ENCODE measurements at regions not wholly inside any gene's neighbourhood (a gene's known extent, or its start where the extent isn't known, plus 50 kb on each side); places are given as distances from the start of the nearest gene placed in this dataset.

DNA sequence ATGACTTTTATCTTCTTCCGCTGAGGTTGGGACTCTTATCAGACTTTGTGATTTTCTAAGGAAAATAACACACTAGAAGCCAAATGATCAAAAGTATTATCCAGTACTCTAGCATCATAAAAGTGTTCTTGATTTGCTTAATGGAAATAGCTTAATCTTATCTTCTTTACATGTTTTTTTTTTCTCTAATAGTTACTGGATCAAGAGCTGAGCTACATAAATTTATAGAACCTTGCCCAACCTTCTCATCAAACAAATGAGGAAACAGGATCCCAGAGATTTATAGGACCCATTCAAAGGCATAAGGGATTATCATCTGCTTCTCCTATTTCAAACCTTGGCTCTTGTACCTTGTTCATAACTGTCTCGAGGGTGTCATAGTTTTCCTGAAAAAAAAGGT lies 68.3 kb upstream of the WDR17 start:
- intact Hi-C loops (cut with DNase I): no loop called here
- H3K9me3 ChIP-seq: no peaks in the 10 kb centered on the region
- no peak overlapping the region for H3K4me3 ChIP-seq
- no peak for TF ChIP-seq POLR2AphosphoS5 (IDR thresholded peaks at IDR 0.05; ENCODE audit: insufficient read depth in 1 of 2, low read depth in 1 of 2)
- TF ChIP-seq, protein P1, sequence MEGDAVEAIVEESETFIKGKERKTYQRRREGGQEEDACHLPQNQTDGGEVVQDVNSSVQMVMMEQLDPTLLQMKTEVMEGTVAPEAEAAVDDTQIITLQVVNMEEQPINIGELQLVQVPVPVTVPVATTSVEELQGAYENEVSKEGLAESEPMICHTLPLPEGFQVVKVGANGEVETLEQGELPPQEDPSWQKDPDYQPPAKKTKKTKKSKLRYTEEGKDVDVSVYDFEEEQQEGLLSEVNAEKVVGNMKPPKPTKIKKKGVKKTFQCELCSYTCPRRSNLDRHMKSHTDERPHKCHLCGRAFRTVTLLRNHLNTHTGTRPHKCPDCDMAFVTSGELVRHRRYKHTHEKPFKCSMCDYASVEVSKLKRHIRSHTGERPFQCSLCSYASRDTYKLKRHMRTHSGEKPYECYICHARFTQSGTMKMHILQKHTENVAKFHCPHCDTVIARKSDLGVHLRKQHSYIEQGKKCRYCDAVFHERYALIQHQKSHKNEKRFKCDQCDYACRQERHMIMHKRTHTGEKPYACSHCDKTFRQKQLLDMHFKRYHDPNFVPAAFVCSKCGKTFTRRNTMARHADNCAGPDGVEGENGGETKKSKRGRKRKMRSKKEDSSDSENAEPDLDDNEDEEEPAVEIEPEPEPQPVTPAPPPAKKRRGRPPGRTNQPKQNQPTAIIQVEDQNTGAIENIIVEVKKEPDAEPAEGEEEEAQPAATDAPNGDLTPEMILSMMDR (IDR thresholded peaks at IDR 0.05): no peak
- no peak for TF ChIP-seq POLR2A (IDR thresholded peaks at IDR 0.05)
- no peaks in the 10 kb centered on the region for H3K27me3 ChIP-seq
- DNase-seq (ENCODE audit: extremely low spot score in 2 of 2): no peak
- peaks cover 10% of the 10 kb centered on the region for H3K4me1 ChIP-seq
- no peak overlapping the region for H3K27ac ChIP-seq
- no peaks in the 10 kb centered on the region for H3K36me3 ChIP-seq

DNA sequence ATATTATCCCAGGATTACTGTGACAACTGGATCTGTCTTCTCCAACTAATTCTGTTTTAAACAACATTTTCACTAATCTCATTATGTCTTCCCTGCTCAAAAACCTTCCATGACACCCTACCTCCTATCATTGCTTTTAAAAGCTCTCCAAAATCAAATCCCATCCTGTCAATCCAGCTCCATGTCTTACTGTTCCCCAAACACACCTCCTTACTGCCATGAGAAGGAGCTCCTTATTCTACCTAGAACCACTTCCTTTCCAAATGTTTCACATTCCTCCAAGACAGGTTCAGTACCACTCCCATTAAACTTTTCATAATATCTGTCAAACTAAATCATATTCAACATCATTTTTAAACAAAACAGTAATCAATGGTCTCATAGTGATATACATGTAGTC lies 66.9 kb upstream of the WDR17 start:
- H3K4me1 ChIP-seq: peaks cover 12% of the 10 kb centered on the region
- no peak overlapping the region for H3K4me3 ChIP-seq
- no peak overlapping the region for H3K27ac ChIP-seq
- TF ChIP-seq, protein P1 (IDR thresholded peaks at IDR 0.05): no peak
- no peak for TF ChIP-seq POLR2AphosphoS5 (IDR thresholded peaks at IDR 0.05; ENCODE audit: insufficient read depth in 1 of 2, low read depth in 1 of 2)
- TF ChIP-seq POLR2A (IDR thresholded peaks at IDR 0.05): no peak
- DNase-seq (ENCODE audit: extremely low spot score in 2 of 2): no peak
- no peaks in the 10 kb centered on the region for H3K27me3 ChIP-seq
- H3K9me3 ChIP-seq: no peaks in the 10 kb centered on the region
- intact Hi-C loops (cut with DNase I): no loop called here
- no peaks in the 10 kb centered on the region for H3K36me3 ChIP-seq

DNA sequence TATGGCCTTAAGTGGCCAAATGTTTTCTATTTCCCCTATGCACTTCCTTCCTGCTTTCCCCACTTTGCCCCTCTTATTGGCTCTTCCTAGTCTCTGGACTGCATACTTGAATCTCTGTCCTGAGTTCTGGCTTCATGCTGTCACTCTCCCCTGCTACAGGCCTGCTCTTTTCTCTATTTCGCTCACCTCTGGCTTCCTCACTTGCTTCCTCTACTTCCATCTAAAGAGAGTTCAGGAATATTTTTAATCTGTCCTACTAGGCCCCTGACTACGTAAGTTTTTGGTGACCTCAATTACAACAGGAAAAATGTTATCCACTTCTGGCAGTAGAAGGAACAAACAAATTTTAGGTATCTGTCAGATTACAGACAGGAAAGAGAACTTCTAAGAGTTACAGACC lies 65.7 kb upstream of the WDR17 start:
- H3K27ac ChIP-seq: no peak overlapping the region

DNA sequence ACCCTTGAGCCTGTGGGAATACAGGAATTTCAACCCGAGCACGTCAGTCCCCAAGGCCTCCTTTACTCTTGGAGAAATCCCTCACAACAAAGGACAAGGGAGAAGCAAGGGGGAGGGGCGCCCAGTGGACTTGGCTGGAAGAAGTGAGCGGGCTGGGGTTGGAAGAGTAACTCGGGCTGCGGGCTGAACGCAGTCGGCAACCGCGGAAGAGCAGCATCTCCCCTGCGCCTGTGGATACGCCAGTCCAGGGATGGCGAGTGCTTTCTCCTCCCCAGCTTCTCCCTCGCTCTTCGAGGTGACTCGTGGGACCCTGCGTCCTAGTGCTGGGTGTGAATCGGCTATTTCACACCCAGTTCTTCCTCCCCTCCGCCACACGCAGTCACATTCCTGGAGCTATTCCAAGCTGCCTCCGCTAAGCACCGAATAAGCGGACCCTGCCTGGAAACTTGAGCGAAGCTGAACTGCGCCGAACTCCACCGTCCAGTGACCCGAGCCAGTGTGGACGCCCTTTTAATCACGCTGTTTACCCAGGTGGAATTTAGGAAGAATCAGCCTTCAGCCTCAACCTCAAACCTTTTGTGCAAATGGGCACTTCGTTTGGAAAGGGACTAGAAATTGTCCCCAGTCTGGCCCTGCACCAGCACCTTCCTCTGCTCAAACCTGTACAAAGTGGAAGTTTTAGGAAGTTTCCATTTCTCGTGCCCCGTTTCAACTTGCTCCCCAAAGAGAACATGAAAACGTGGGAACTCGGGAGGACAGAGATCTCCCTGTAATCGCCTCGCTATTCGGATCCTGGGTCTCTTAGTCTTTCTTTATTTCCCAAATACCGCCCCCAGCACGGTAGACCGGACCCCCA lies 64.3 kb upstream of the WDR17 start:
- peak overlapping the region; percentile 48 to 59 for H3K4me3 ChIP-seq
- TF ChIP-seq POLR2AphosphoS5 (IDR thresholded peaks at IDR 0.05; ENCODE audit: insufficient read depth in 1 of 2, low read depth in 1 of 2) (no peak), POLR2A (IDR thresholded peaks at IDR 0.05) (no peak)
- TF ChIP-seq, protein P1 (IDR thresholded peaks at IDR 0.05): no peak
- intact Hi-C loops (cut with DNase I): no loop called here
- no peak overlapping the region for H3K27ac ChIP-seq
- H3K4me1 ChIP-seq: peaks cover 12% of the 10 kb centered on the region
- H3K9me3 ChIP-seq: no peaks in the 10 kb centered on the region
- DNase-seq (ENCODE audit: extremely low spot score in 2 of 2): no peak
- H3K27me3 ChIP-seq: no peaks in the 10 kb centered on the region
- H3K36me3 ChIP-seq: no peaks in the 10 kb centered on the region

More for the DNA sequence above, 65.7 kb upstream of the WDR17 start:
- Histone ChIP-seq H3K9me3 (no peaks in the 10 kb centered on the region), H3K27me3 (no peaks in the 10 kb centered on the region), H3K36me3 (no peaks in the 10 kb centered on the region), H3K4me1 (peaks cover 12% of the 10 kb centered on the region), H3K4me3 (no peak overlapping the region)
- DNase-seq (ENCODE audit: extremely low spot score in 2 of 2): no peak
- TF ChIP-seq, protein P1 (IDR thresholded peaks at IDR 0.05): no peak
- TF ChIP-seq POLR2AphosphoS5 (IDR thresholded peaks at IDR 0.05; ENCODE audit: insufficient read depth in 1 of 2, low read depth in 1 of 2) (no peak), POLR2A (IDR thresholded peaks at IDR 0.05) (no peak)
- intact Hi-C loops (cut with DNase I): no loop called here

DNA sequence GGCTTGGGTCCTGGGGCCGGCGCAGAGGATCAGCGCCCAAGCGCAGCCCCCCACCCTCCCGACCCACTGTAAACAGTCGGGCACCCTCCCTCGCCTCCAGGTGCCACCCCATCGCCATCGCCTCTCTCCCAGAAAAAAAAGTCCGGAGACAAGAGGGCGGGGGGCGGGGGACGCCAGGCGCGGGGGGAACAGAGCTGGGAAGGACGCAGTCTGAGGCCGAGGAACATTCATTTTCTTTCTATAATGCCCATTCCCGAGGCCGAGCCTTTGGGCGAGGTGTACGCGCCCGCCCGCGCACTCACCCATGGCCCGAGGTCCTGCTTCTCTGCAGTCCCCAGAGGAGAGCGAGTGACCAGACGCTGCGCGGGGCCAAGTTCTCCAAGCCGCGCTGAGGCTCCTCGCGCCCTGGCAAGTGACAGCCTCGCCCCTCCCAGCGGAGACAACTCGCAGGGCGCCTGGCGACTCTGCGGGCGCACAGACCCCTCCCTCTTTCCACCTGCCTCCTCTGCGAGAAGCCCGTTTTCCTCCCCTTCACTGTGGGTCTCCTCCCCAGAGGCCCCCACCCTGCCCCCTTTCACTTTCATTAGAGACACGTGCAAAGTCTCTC lies 63.5 kb upstream of the WDR17 start:
- DNase-seq (ENCODE audit: extremely low spot score in 2 of 2): no peak
- no peaks in the 10 kb centered on the region for H3K9me3 ChIP-seq
- H3K27ac ChIP-seq: no peak overlapping the region
- H3K36me3 ChIP-seq: no peaks in the 10 kb centered on the region
- no peak for TF ChIP-seq POLR2A (IDR thresholded peaks at IDR 0.05)
- TF ChIP-seq POLR2AphosphoS5 (IDR thresholded peaks at IDR 0.05; ENCODE audit: insufficient read depth in 1 of 2, low read depth in 1 of 2): no peak
- TF ChIP-seq, protein P1 (IDR thresholded peaks at IDR 0.05): no peak
- intact Hi-C loops (cut with DNase I): no loop called here
- H3K27me3 ChIP-seq: no peaks in the 10 kb centered on the region
- peak overlapping the region; percentile 48 to 59 for H3K4me3 ChIP-seq
- peaks cover 12% of the 10 kb centered on the region for H3K4me1 ChIP-seq
